ENCODE measurements at regions not wholly inside any gene's neighbourhood (a gene's known extent, or its start where the extent isn't known, plus 50 kb on each side); places are given as distances from the start of the nearest gene placed in this dataset.

DNA sequence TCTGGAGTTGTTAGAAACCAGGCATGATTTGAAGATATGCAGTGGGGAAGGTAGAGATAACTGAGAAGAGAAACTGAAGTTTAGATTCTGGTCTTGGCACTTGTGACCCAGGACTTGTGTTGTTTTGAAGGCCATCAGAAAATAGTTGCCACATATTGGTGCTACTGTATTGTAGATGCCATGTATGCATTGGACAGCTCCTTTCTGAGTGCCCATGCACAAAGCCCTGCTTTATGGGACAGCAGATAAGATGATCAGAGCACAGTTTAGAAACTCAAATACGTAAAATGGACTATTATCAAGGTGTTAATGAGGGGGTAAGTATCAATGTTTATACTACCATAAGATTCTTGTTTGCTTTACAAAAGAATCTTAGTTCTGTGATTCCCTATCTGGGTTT, 84.9 kb downstream of the KIF4B start:
- H3K27me3 ChIP-seq = no peaks in the 10 kb centered on the region
- no peaks in the 10 kb centered on the region for H3K36me3 ChIP-seq
- ATAC-seq = peak in 2 of 4 donors; percentile 23 to 27
- no peak overlapping the region for H3K4me3 ChIP-seq
- no peaks in the 10 kb centered on the region for H3K9me3 ChIP-seq
- H3K4me1 ChIP-seq = peaks cover 0 to 18% (median 2%) of the 10 kb centered on the region in 12 donors
- H3K27ac ChIP-seq = no peak overlapping the region
- TF ChIP-seq, protein P1, sequence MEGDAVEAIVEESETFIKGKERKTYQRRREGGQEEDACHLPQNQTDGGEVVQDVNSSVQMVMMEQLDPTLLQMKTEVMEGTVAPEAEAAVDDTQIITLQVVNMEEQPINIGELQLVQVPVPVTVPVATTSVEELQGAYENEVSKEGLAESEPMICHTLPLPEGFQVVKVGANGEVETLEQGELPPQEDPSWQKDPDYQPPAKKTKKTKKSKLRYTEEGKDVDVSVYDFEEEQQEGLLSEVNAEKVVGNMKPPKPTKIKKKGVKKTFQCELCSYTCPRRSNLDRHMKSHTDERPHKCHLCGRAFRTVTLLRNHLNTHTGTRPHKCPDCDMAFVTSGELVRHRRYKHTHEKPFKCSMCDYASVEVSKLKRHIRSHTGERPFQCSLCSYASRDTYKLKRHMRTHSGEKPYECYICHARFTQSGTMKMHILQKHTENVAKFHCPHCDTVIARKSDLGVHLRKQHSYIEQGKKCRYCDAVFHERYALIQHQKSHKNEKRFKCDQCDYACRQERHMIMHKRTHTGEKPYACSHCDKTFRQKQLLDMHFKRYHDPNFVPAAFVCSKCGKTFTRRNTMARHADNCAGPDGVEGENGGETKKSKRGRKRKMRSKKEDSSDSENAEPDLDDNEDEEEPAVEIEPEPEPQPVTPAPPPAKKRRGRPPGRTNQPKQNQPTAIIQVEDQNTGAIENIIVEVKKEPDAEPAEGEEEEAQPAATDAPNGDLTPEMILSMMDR (IDR thresholded peaks at IDR 0.05) = no peak
- TF ChIP-seq POLR2A (IDR thresholded peaks at IDR 0.05) = no peak
- intact Hi-C loops (cut with DNase I) = loop anchor here in 1 of 10 donors (5.0 kb wide), 1 partner anchor 94 kb away; no protein-coding TSS in a partner anchor
- DNase-seq = no peak
- WGBS, 4 donors = 35 to 48% (median 42%) methylated on average over 1 of the region's 1 CpG

DNA sequence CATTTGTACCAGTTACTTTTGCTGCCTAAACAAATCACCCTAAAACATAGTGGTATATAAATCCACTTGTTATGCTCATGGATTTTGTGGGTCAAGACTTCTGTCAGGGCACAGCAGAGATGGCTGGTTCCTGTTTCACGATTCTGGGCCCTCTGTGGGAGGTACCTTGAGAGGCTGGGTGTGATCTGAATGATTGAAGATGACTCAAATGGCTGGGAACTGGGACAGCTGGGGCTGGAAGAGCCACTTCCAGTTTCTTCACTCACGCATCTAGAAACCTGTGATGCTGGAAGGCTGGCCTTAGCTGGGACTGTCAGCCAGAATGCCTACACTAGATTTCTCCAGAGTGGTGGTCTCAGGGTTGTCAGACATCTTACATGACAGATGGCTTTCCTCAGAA, 88.1 kb downstream of the KIF4B start:
- Histone ChIP-seq H3K4me1 (no peaks in the 10 kb centered on the region), H3K27ac (no peak overlapping the region), H3K36me3 (no peaks in the 10 kb centered on the region), H3K4me3 (no peak overlapping the region), H3K27me3 (no peaks in the 10 kb centered on the region), H3K9me3 (no peaks in the 10 kb centered on the region)
- no peak for ATAC-seq
- WGBS, 4 donors = 40 to 66% (median 59%) methylated on average over 2 of the region's 2 CpGs
- intact Hi-C loops (cut with DNase I) = no loop called here
- DNase-seq = no peak
- no peak for TF ChIP-seq POLR2A (IDR thresholded peaks at IDR 0.05)
- TF ChIP-seq, protein P1 (IDR thresholded peaks at IDR 0.05) = no peak

DNA sequence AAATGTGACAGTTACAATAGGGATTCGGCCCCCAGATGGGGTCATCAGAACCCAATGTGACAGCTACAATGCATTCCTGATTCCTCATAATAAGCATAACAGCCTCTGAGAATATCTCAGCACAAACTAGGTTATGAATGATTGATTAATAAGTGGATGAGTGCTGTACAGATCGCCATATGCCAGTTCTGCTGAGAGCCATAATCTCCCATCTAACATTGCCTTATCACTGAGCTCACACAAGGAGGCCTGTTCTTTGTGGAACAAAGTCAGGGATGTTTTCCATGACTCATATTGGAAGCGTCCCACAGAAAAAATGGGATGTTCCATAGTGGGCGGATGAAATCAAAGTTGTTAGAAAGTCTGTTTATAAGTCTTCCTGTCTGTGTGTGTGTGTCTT, 89.6 kb downstream of the KIF4B start:
- WGBS, 4 donors = 50 to 70% (median 61%) methylated on average over 4 of the region's 4 CpGs
- Histone ChIP-seq H3K9me3 (no peaks in the 10 kb centered on the region), H3K4me3 (no peak overlapping the region), H3K27ac (no peak overlapping the region), H3K4me1 (no peaks in the 10 kb centered on the region), H3K27me3 (no peaks in the 10 kb centered on the region), H3K36me3 (no peaks in the 10 kb centered on the region)
- intact Hi-C loops (cut with DNase I) = no loop called here
- TF ChIP-seq, protein P1 (IDR thresholded peaks at IDR 0.05) = no peak
- TF ChIP-seq POLR2A (IDR thresholded peaks at IDR 0.05) = no peak
- no peak for DNase-seq
- ATAC-seq = no peak

DNA sequence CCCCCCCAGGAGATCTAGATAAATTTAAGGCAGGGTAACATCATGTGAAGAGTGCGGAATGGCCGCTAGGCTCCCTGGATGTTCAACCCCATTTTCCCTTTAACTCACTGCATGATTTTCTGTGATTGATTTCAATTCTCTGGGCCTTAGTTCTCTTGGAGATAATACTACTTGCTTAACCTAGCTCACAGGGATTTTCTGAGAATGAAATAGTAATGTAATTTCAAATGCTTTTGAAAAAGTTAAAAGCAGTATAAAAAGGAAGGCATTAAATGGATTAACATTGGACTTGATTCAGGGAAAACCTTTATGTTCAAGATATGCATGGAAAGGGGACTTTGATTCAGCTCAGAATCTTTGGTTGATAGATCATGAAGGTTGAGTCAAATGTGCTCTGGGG, 90.9 kb downstream of the KIF4B start:
- no peak overlapping the region for H3K27ac ChIP-seq
- no peak overlapping the region for H3K4me3 ChIP-seq
- H3K36me3 ChIP-seq = no peaks in the 10 kb centered on the region
- H3K4me1 ChIP-seq = no peaks in the 10 kb centered on the region
- no peaks in the 10 kb centered on the region for H3K9me3 ChIP-seq
- TF ChIP-seq POLR2A (IDR thresholded peaks at IDR 0.05) = no peak
- TF ChIP-seq, protein P1 (IDR thresholded peaks at IDR 0.05) = no peak
- no peaks in the 10 kb centered on the region for H3K27me3 ChIP-seq
- 76 to 95% (median 86%) methylated on average over 2 of the region's 2 CpGs for WGBS, 4 donors
- ATAC-seq (no peak), DNase-seq (no peak)
- intact Hi-C loops (cut with DNase I) = no loop called here
